ENCODE measurements at regions not wholly inside any gene's neighbourhood (a gene's known extent, or its start where the extent isn't known, plus 50 kb on each side); places are given as distances from the start of the nearest gene placed in this dataset.

- TF ChIP-seq POLR2A (IDR thresholded peaks at IDR 0.05) (no peak), POLR2AphosphoS5 (IDR thresholded peaks at IDR 0.05) (no peak), EP300 (IDR thresholded peaks at IDR 0.05) (no peak)
- TF ChIP-seq, protein P1, sequence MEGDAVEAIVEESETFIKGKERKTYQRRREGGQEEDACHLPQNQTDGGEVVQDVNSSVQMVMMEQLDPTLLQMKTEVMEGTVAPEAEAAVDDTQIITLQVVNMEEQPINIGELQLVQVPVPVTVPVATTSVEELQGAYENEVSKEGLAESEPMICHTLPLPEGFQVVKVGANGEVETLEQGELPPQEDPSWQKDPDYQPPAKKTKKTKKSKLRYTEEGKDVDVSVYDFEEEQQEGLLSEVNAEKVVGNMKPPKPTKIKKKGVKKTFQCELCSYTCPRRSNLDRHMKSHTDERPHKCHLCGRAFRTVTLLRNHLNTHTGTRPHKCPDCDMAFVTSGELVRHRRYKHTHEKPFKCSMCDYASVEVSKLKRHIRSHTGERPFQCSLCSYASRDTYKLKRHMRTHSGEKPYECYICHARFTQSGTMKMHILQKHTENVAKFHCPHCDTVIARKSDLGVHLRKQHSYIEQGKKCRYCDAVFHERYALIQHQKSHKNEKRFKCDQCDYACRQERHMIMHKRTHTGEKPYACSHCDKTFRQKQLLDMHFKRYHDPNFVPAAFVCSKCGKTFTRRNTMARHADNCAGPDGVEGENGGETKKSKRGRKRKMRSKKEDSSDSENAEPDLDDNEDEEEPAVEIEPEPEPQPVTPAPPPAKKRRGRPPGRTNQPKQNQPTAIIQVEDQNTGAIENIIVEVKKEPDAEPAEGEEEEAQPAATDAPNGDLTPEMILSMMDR (IDR thresholded peaks at IDR 0.05): no peak
These were observed 90.1 kb upstream of the SERTAD2 start for GRCh38 chr2:64743739-64744330.
